Lung (tissue), 11 donors: ENCODE measurements at regions not wholly inside any gene's neighbourhood (a gene's known extent, or its start where the extent isn't known, plus 50 kb on each side); places are given as distances from the start of the nearest gene placed in this dataset.

Experiments
- ATAC-seq: fragments of 200-7000 bp; cut with Tn5 transposase; one replicate; pipeline ENCODE4 v1.9.1; 2020; ENCODE audit warnings: moderate number of reproducible peaks; ENCODE audit not compliant: insufficient read depth, low FRiP score
- DNase-seq, 3 donors: peaks; one replicate each; pipeline ENCODE4 v3.0.0-alpha.2; 2013 to 2017
- H3K27ac ChIP-seq, 2 donors: one replicate each; pipeline ENCODE4 v1.5.1; 2013; ENCODE audit warnings: mild to moderate bottlenecking in 2 of 2, moderate library complexity in 2 of 2, control low read depth in 1 of 2, inconsistent platforms in 1 of 2, low read depth in 1 of 2, low read length in 1 of 2
- H3K27me3 ChIP-seq, 3 donors: one replicate each; pipeline ENCODE4 v1.5.1; 2013; ENCODE audit warnings: low read length in 2 of 3; ENCODE audit not compliant: control insufficient read depth in 3 of 3, insufficient read depth in 3 of 3
- H3K36me3 ChIP-seq, 4 donors: one replicate each; pipeline ENCODE4 v1.5.1; 2013; ENCODE audit warnings: low read length in 4 of 4, mild to moderate bottlenecking in 1 of 4, moderate library complexity in 1 of 4; ENCODE audit not compliant: control insufficient read depth in 4 of 4, insufficient read depth in 4 of 4
- H3K4me1 ChIP-seq, 5 donors: one replicate each; pipeline ENCODE4 v1.5.1; 2013; ENCODE audit warnings: low read length in 5 of 5, mild to moderate bottlenecking in 2 of 5, moderate library complexity in 1 of 5; ENCODE audit not compliant: control insufficient read depth in 5 of 5, insufficient read depth in 5 of 5
- H3K4me3 ChIP-seq: one replicate; pipeline ENCODE4 v1.5.1; 2013; ENCODE audit warnings: mild to moderate bottlenecking, control low read depth, moderate library complexity
- H3K9ac ChIP-seq, 2 donors: one replicate each; pipeline ENCODE4 v1.5.1; 2013; ENCODE audit warnings: low read length in 2 of 2, control low read depth in 1 of 2; ENCODE audit not compliant: insufficient read depth in 1 of 2
- H3K9me3 ChIP-seq, 4 donors: one replicate each; pipeline ENCODE4 v1.5.1; 2013; ENCODE audit warnings: low read length in 3 of 4, mild to moderate bottlenecking in 1 of 4, moderate library complexity in 1 of 4; ENCODE audit not compliant: control insufficient read depth in 4 of 4, insufficient read depth in 3 of 4
- WGBS, 2 donors: extraction: QIAGEN DNeasy Blood & Tissue Kit; methylation state at CpG; one replicate each; pipeline ENCODE4 v1.1.7; 2013; 5-methylcytosine and 5-hydroxymethylcytosine counted together
- TF ChIP-seq, protein P1 (sequence below): IDR thresholded peaks from 2 replicates; pipeline ENCODE4 v1.5.1; 2012; ENCODE audit warnings: mild to moderate bottlenecking; ENCODE audit errors: control extremely low read depth, extremely low read depth
- donor health status: control.
- donor health status: control.
- donor health status: Bipolar disorder and iron deficiency.
- donor health status: healthy.
- donor health status: DM: yes; HTN: yes; CAD: no.

GRCh38 chr1:216804111-216804510 lies 80.9 kb upstream of the ESRRG start:
- Histone ChIP-seq H3K9me3 (no peaks in the 10 kb centered on the region), H3K27me3 (no peaks in the 10 kb centered on the region), H3K27ac (no peak overlapping the region), H3K4me1 (peaks cover 0 to 3% (median 0%) of the 10 kb centered on the region in 5 donors), H3K9ac (no peak overlapping the region), H3K4me3 (no peak overlapping the region), H3K36me3 (no peaks in the 10 kb centered on the region)
- DNase-seq = no peak
- TF ChIP-seq, protein P1, sequence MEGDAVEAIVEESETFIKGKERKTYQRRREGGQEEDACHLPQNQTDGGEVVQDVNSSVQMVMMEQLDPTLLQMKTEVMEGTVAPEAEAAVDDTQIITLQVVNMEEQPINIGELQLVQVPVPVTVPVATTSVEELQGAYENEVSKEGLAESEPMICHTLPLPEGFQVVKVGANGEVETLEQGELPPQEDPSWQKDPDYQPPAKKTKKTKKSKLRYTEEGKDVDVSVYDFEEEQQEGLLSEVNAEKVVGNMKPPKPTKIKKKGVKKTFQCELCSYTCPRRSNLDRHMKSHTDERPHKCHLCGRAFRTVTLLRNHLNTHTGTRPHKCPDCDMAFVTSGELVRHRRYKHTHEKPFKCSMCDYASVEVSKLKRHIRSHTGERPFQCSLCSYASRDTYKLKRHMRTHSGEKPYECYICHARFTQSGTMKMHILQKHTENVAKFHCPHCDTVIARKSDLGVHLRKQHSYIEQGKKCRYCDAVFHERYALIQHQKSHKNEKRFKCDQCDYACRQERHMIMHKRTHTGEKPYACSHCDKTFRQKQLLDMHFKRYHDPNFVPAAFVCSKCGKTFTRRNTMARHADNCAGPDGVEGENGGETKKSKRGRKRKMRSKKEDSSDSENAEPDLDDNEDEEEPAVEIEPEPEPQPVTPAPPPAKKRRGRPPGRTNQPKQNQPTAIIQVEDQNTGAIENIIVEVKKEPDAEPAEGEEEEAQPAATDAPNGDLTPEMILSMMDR = no peak
- no peak for ATAC-seq
- WGBS, 2 donors = 69 to 77% methylated on average over 7 of the region's 7 CpGs

DNA sequence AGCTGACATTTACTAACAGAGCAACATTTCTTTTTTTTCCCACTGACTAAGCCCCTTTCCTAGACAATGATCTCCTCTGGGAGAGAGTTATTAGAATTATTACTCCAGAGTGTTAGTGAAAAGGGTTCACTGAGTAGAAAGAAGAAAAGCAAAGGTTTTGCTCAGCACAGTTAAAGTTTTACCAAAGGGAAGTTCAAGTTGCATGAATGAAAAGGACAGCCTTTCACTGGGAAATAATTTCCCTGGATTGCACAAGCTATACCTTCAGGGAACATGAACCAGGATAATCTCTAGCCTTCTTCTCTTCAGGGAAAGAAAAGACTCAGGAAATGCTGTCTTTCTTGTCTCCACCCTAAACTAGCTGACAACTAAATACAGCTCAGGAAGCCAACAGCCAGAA lies 71.4 kb upstream of the ESRRG start:
- H3K9ac ChIP-seq = no peak overlapping the region
- no peaks in the 10 kb centered on the region for H3K36me3 ChIP-seq
- no peak for ATAC-seq
- H3K4me3 ChIP-seq = no peak overlapping the region
- no peaks in the 10 kb centered on the region for H3K9me3 ChIP-seq
- no peaks in the 10 kb centered on the region for H3K27me3 ChIP-seq
- H3K4me1 ChIP-seq = peaks cover 0 to 13% (median 0%) of the 10 kb centered on the region in 5 donors
- no peak overlapping the region for H3K27ac ChIP-seq
- DNase-seq = no peak
- TF ChIP-seq, protein P1 = no peak

- TF ChIP-seq, protein P1 = no peak
- H3K27ac ChIP-seq = no peak overlapping the region
- H3K36me3 ChIP-seq = no peaks in the 10 kb centered on the region
- H3K4me1 ChIP-seq = peaks cover 0 to 13% (median 0%) of the 10 kb centered on the region in 5 donors
- H3K27me3 ChIP-seq = no peaks in the 10 kb centered on the region
- DNase-seq = peak in 2 of 3 donors; percentile 57 to 70
- no peak overlapping the region for H3K4me3 ChIP-seq
- H3K9me3 ChIP-seq = no peaks in the 10 kb centered on the region
- no peak for ATAC-seq
- WGBS, 2 donors = 88 to 89% methylated on average over 4 of the region's 4 CpGs
- no peak overlapping the region for H3K9ac ChIP-seq
These were observed 70.7 kb upstream of the ESRRG start for GRCh38 chr1:216793973-216794372.

- Histone ChIP-seq H3K27ac (no peak overlapping the region), H3K4me1 (peaks cover 0 to 13% (median 0%) of the 10 kb centered on the region in 5 donors), H3K36me3 (no peaks in the 10 kb centered on the region), H3K9me3 (no peaks in the 10 kb centered on the region), H3K27me3 (no peaks in the 10 kb centered on the region), H3K4me3 (no peak overlapping the region), H3K9ac (no peak overlapping the region)
- TF ChIP-seq, protein P1 = no peak
- ATAC-seq = no peak
- DNase-seq = no peak
These were observed 70.1 kb upstream of the ESRRG start for GRCh38 chr1:216793303-216793702.
